Midbrain (tissue), 1 donor: ENCODE measurements at regions not wholly inside any gene's neighbourhood (a gene's known extent, or its start where the extent isn't known, plus 50 kb on each side); places are given as distances from the start of the nearest gene placed in this dataset.
"Not testable (repeated sequence)": the region's sequence is repeated elsewhere in the genome, so short reads cannot be mapped to it uniquely, and the experiment has no call there.

Experiments used
- DNase-seq: peaks from one replicate; lab custom pipeline; 2025; lab: John Stamatoyannopoulos, UW

GRCh38 chr19:28084659-28085157, 1128.2 kb downstream of the UQCRFS1 start:
- not testable (repeated sequence) for DNase-seq

GRCh38 chr19:28076628-28077027, 1136.3 kb downstream of the UQCRFS1 start:
- DNase-seq: no peak

GRCh38 chr19:28075229-28075628, 1137.7 kb downstream of the UQCRFS1 start:
- DNase-seq: no peak

- no peak for DNase-seq
Observed at GRCh38 chr19:28074773-28075172, 1138.2 kb downstream of the UQCRFS1 start.

GRCh38 chr19:28067882-28068281, 1145.1 kb downstream of the UQCRFS1 start:
- no peak for DNase-seq

GRCh38 chr19:28066988-28067387, 1146.0 kb downstream of the UQCRFS1 start:
- DNase-seq: no peak

- DNase-seq: no peak
Observed at GRCh38 chr19:28066161-28066560, 1146.8 kb downstream of the UQCRFS1 start.

GRCh38 chr19:28065026-28065425, 1147.9 kb downstream of the UQCRFS1 start:
- no peak for DNase-seq

GRCh38 chr19:28063702-28064101, 1149.2 kb downstream of the UQCRFS1 start:
- no peak for DNase-seq

- DNase-seq: no peak
Observed at GRCh38 chr19:28061111-28061510, 1151.8 kb downstream of the UQCRFS1 start.

GRCh38 chr19:28057026-28057425, 1155.9 kb downstream of the UQCRFS1 start:
- DNase-seq: not testable (repeated sequence)

- no peak for DNase-seq
Observed at GRCh38 chr19:28051047-28051446, 1161.9 kb downstream of the UQCRFS1 start.

- DNase-seq: no peak
Observed at GRCh38 chr19:28049875-28050274, 1163.1 kb downstream of the UQCRFS1 start.

GRCh38 chr19:28046932-28047331, 1166.0 kb downstream of the UQCRFS1 start:
- DNase-seq: no peak

GRCh38 chr19:28045621-28046020, 1167.3 kb downstream of the UQCRFS1 start:
- no peak for DNase-seq

- no peak for DNase-seq
Observed at GRCh38 chr19:28044477-28044876, 1168.5 kb downstream of the UQCRFS1 start.

- no peak for DNase-seq
Observed at GRCh38 chr19:28042516-28042915, 1170.4 kb downstream of the UQCRFS1 start.

- no peak for DNase-seq
Observed at GRCh38 chr19:28039677-28040381, 1173.1 kb downstream of the UQCRFS1 start.

- no peak for DNase-seq
Observed at GRCh38 chr19:28037186-28037585, 1175.8 kb downstream of the UQCRFS1 start.

GRCh38 chr19:28036486-28036885, 1176.5 kb downstream of the UQCRFS1 start:
- no peak for DNase-seq

- no peak for DNase-seq
Observed at GRCh38 chr19:28034936-28035335, 1178.0 kb downstream of the UQCRFS1 start.

GRCh38 chr19:28028881-28029444, 1184.0 kb downstream of the UQCRFS1 start:
- no peak for DNase-seq

- no peak for DNase-seq
Observed at GRCh38 chr19:28027116-28027515, 1185.8 kb downstream of the UQCRFS1 start.

GRCh38 chr19:28026636-28027035, 1186.3 kb downstream of the UQCRFS1 start:
- no peak for DNase-seq
